ENCODE measurements at regions not wholly inside any gene's neighbourhood (a gene's known extent, or its start where the extent isn't known, plus 50 kb on each side); places are given as distances from the start of the nearest gene placed in this dataset.

DNA sequence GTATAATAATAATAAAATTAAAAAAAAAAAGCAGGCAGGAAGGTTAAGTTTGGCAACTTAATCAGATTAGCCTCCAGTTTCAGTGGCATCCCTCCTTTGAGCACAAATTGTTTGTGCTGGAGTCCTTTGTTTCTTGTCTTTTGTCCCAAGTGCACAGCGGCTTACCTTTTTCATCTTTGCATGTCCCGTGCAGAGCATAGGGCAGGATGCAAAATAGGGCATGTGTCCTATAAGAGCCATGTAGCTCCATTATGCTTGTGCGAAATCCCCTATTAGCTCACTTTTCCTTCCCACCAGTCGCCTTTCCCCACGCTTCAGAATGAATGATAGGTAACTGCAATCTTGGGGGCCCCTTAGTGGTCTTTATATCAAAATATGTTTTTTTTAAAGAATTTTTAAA lies 216.8 kb downstream of the TSN start:
- POLR2A ChIA-PET: no interaction called here
- CTCF ChIA-PET: interaction anchor here (1.7 kb wide), 1 partner anchor 480 kb away, joined by 3 read pairs; no protein-coding TSS in a partner anchor
- no peaks in the 10 kb centered on the region for H3K27me3 ChIP-seq (ENCODE audit: control insufficient read depth, insufficient read depth, low read length)
- TF ChIP-seq, protein P1, sequence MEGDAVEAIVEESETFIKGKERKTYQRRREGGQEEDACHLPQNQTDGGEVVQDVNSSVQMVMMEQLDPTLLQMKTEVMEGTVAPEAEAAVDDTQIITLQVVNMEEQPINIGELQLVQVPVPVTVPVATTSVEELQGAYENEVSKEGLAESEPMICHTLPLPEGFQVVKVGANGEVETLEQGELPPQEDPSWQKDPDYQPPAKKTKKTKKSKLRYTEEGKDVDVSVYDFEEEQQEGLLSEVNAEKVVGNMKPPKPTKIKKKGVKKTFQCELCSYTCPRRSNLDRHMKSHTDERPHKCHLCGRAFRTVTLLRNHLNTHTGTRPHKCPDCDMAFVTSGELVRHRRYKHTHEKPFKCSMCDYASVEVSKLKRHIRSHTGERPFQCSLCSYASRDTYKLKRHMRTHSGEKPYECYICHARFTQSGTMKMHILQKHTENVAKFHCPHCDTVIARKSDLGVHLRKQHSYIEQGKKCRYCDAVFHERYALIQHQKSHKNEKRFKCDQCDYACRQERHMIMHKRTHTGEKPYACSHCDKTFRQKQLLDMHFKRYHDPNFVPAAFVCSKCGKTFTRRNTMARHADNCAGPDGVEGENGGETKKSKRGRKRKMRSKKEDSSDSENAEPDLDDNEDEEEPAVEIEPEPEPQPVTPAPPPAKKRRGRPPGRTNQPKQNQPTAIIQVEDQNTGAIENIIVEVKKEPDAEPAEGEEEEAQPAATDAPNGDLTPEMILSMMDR (IDR thresholded peaks at IDR 0.05; ENCODE audit: low read depth, low read length): no peak
- H3K4me3 ChIP-seq (ENCODE audit: low read depth, low read length): no peak overlapping the region
- H3K9me3 ChIP-seq (ENCODE audit: control insufficient read depth, insufficient read depth, low read length): no peaks in the 10 kb centered on the region
- H3K27ac ChIP-seq (ENCODE audit: low read depth, low read length): no peak overlapping the region
- DNase-seq (ENCODE audit: low read depth, low spot score): no peak

DNA sequence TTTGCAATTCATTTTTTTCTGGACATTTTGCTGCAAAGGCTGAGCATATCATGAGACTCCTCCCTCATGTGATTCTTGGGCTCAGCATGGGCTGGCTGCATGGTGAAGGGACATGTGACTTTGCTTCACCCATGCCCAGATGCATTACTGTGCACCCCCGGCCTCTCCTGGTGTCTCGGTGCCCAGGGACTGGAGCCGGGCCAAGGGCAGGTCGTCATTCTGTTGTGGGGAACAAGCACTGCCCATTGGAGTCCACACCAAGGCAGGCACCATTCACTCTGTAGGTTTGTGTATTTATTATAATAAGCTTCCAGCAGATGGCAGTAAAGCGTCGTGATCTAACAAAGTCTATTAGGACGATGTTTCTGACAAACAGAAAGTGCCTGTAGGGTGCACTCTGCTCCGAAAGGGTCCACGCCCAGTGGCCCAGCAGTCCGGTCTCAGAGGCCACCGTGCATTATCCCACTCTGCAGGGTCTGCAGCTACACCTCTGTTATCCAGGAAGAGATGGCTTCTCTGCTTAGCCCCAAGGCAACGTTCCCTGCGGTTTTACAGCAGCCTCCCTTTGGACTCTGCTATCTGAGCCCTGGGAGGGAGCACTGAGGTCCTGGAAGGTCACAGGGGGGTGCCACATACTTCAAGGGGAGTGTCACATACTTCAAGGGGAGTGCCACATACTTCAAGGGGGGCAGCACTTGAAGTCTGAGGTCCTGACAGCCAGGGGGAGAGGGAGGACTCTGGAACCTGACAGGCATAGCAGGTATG lies 219.6 kb downstream of the TSN start:
- POLR2A ChIA-PET: no interaction called here
- no peaks in the 10 kb centered on the region for H3K27me3 ChIP-seq (ENCODE audit: control insufficient read depth, insufficient read depth, low read length)
- peak; percentile 45 for DNase-seq (ENCODE audit: low read depth, low spot score)
- H3K9me3 ChIP-seq (ENCODE audit: control insufficient read depth, insufficient read depth, low read length): no peaks in the 10 kb centered on the region
- CTCF ChIA-PET: interaction anchor here (1.0 to 1.6 kb wide), 2 partner anchors 31 to 164 kb away, joined by 3 to 8 read pairs; no protein-coding TSS in a partner anchor
- H3K27ac ChIP-seq (ENCODE audit: low read depth, low read length): no peak overlapping the region
- peak overlapping the region; percentile 52 for H3K4me3 ChIP-seq (ENCODE audit: low read depth, low read length)
- TF ChIP-seq, protein P1 (IDR thresholded peaks at IDR 0.05; ENCODE audit: low read depth, low read length): peak; percentile 66

DNA sequence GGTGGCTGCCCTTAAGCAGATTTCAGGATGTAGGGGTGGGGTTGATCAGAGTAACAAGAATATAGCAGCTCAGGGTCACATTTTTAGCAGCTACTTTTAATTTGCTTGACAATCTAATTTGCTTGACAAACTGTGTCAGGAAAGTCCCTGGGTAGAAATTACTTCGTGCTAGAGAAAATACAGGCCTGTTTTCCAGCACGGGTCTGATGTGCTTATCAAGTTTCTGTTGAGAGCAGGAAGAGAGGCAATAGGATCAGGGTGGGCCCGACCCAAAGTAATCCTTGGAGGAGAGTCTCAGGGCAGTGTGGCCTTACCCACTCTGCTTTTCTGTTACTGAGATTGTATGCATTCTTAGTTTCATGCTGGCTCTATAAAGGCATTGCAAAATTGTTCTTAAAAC lies 221.5 kb downstream of the TSN start:
- H3K9me3 ChIP-seq (ENCODE audit: control insufficient read depth, insufficient read depth, low read length): no peaks in the 10 kb centered on the region
- ChIA-PET POLR2A (no interaction called here), CTCF (interaction anchor here (1.4 kb wide), 1 partner anchor 9 kb away, joined by 4 read pairs; no protein-coding TSS in a partner anchor)
- DNase-seq (ENCODE audit: low read depth, low spot score): no peak
- no peak overlapping the region for H3K27ac ChIP-seq (ENCODE audit: low read depth, low read length)
- H3K4me3 ChIP-seq (ENCODE audit: low read depth, low read length): no peak overlapping the region
- TF ChIP-seq, protein P1 (IDR thresholded peaks at IDR 0.05; ENCODE audit: low read depth, low read length): no peak
- H3K27me3 ChIP-seq (ENCODE audit: control insufficient read depth, insufficient read depth, low read length): no peaks in the 10 kb centered on the region

DNA sequence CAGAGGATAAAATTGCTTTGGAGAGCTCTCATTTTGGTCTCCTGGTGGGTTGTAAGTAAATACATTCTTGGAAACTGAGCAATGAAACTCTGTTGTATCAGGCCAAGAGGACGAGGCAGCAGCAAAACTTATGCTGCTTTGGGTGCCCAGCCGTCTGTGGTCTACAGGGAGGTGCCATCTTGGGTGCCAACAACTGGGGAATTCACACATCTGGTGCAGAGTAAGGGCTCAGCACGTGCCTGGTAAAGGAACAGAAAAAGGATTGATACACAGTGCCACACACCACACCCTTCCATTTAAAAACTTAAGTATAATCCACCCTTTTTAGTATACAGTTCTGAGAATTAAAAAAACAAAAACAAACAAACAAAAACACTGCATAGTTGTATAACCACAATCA lies 221.9 kb downstream of the TSN start:
- ChIA-PET POLR2A (no interaction called here), CTCF (interaction anchor here (1.4 kb wide), 1 partner anchor 9 kb away, joined by 4 read pairs; no protein-coding TSS in a partner anchor)
- Histone ChIP-seq H3K27me3 (ENCODE audit: control insufficient read depth, insufficient read depth, low read length) (no peaks in the 10 kb centered on the region), H3K4me3 (ENCODE audit: low read depth, low read length) (no peak overlapping the region), H3K9me3 (ENCODE audit: control insufficient read depth, insufficient read depth, low read length) (no peaks in the 10 kb centered on the region), H3K27ac (ENCODE audit: low read depth, low read length) (no peak overlapping the region)
- no peak for DNase-seq (ENCODE audit: low read depth, low spot score)
- TF ChIP-seq, protein P1 (IDR thresholded peaks at IDR 0.05; ENCODE audit: low read depth, low read length): no peak

DNA sequence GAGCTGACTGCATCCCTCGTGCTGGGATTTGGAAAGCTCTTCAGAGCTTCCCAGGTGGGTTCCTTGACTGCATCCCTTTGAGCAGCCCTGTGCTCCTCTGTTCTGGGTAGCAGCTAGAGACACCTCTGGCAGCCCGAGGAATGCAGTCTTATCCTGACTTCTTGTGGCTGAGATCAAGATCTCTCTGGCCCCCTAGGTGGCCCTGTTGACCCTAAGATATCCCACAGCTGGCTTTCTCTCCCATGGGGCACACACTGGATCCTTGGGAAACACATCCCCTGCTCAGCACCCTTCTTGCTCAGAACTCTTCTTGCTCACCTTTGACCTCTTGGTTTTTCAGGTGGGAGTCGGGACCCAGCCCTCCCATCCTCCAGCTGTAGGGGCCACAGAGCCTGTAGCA lies 237.2 kb downstream of the TSN start:
- ChIA-PET CTCF (no interaction called here), POLR2A (no interaction called here)

More for the DNA sequence above, 237.2 kb downstream of the TSN start:
- Histone ChIP-seq H3K9me3 (ENCODE audit: control insufficient read depth, insufficient read depth, low read length) (no peaks in the 10 kb centered on the region), H3K4me3 (ENCODE audit: low read depth, low read length) (no peak overlapping the region), H3K27ac (ENCODE audit: low read depth, low read length) (no peak overlapping the region), H3K27me3 (ENCODE audit: control insufficient read depth, insufficient read depth, low read length) (peaks cover 3% of the 10 kb centered on the region)
- TF ChIP-seq, protein P1 (IDR thresholded peaks at IDR 0.05; ENCODE audit: low read depth, low read length): no peak
- no peak for DNase-seq (ENCODE audit: low read depth, low spot score)
